ENCODE measurements at regions not wholly inside any gene's neighbourhood (a gene's known extent, or its start where the extent isn't known, plus 50 kb on each side); places are given as distances from the start of the nearest gene placed in this dataset.

GRCh38 chr10:42981358-42982236 is 95.3 kb upstream of the RET start:
- TF ChIP-seq CTCF (IDR thresholded peaks at IDR 0.05) = no peak
- TF ChIP-seq POLR2AphosphoS5 (IDR thresholded peaks at IDR 0.05; ENCODE audit: low read depth, low read length) = no peak
- no peak for TF ChIP-seq TCF7L2 (IDR thresholded peaks at IDR 0.05; ENCODE audit: low read depth, low read length)
